KMS-11 (cell line): ENCODE measurements at regions not wholly inside any gene's neighbourhood (a gene's known extent, or its start where the extent isn't known, plus 50 kb on each side); places are given as distances from the start of the nearest gene placed in this dataset.

Experiments
- H2AFZ ChIP-seq: fragments of 200-600 bp; sonication (generic); 2 replicates; pipeline ENCODE4 v1.6.1; 2016; ENCODE audit warnings: antibody characterized with exemption, mixed run types, low read depth
- H3K27ac ChIP-seq: fragments of 200-600 bp; sonication (generic); 2 replicates; pipeline ENCODE4 v1.6.1; 2016; ENCODE audit warnings: mild to moderate bottlenecking, mixed run types
- H3K27me3 ChIP-seq: fragments of 200-600 bp; sonication (generic); 2 replicates; pipeline ENCODE4 v1.6.1; 2017; ENCODE audit warnings: mild to moderate bottlenecking, low read depth, mixed run types, moderate library complexity; ENCODE audit not compliant: insufficient read depth
- H3K36me3 ChIP-seq: fragments of 200-600 bp; sonication (generic); 2 replicates; pipeline ENCODE4 v1.6.1; 2017; ENCODE audit warnings: mild to moderate bottlenecking, mixed run types; ENCODE audit not compliant: insufficient read depth
- H3K4me1 ChIP-seq: fragments of 200-600 bp; sonication (generic); 2 replicates; pipeline ENCODE4 v1.6.1; 2016; ENCODE audit warnings: mild to moderate bottlenecking, low read depth, mixed run types; ENCODE audit not compliant: poor library complexity, severe bottlenecking
- H3K4me2 ChIP-seq: fragments of 200-600 bp; sonication (generic); 2 replicates; pipeline ENCODE4 v1.7.0; 2016; ENCODE audit warnings: mild to moderate bottlenecking, mixed run types
- H3K4me3 ChIP-seq: fragments of 200-600 bp; sonication (generic); IDR thresholded peaks from 2 replicates; pipeline ENCODE4 v1.6.1; 2017; ENCODE audit warnings: low read depth, low read length, mixed read lengths; ENCODE audit not compliant: insufficient read depth
- H3K79me2 ChIP-seq: fragments of 200-600 bp; sonication (generic); 2 replicates; pipeline ENCODE4 v1.6.1; 2016; ENCODE audit warnings: low read depth, mixed run types; ENCODE audit not compliant: insufficient read depth
- H3K9ac ChIP-seq: fragments of 200-600 bp; sonication (generic); 2 replicates; pipeline ENCODE4 v1.6.1; 2016; ENCODE audit warnings: mild to moderate bottlenecking, mixed run types
- H4K20me1 ChIP-seq: fragments of 200-600 bp; sonication (generic); 2 replicates; pipeline ENCODE4 v1.6.1; 2016; ENCODE audit warnings: mild to moderate bottlenecking, mixed run types; ENCODE audit not compliant: insufficient read depth
- TF ChIP-seq, protein P1 (sequence below): fragments of 200-600 bp; sonication (generic); conservative IDR thresholded peaks from 2 replicates; pipeline ENCODE4 v1.6.1; 2017; ENCODE audit warnings: low read depth, mild to moderate bottlenecking, antibody characterized with exemption, low read length, moderate library complexity, mixed read lengths

DNA sequence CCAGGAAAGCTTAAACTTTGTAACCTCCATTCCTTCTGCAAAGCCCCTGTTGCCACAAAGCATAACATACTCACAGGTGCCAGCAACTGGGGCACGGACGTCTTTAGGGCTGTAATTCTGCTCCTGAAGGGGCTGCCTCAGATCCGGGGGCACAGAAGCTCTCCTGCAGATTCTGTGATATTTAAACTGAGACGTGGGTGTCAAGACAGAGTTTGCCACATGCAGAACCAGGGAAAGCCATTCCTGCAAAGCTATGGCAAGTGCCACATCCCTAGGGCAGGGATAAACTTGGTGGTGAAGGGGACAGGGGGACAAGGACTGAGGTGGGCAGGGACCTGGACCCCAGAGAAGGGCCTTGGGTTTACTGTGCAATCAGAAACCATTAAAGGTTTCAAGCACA lies 247.2 kb downstream of the EIPR1 start:
- Histone ChIP-seq H3K4me2 (peak overlapping the region; percentile 6; the same call in 1 of the 2 replicates), H3K27me3 (no peaks in the 10 kb centered on the region), H3K4me3 (no peak overlapping the region), H3K79me2 (no peaks in the 10 kb centered on the region), H3K36me3 (no peaks in the 10 kb centered on the region), H3K9ac (no peak overlapping the region), H3K27ac (no peak overlapping the region), H4K20me1 (no peaks in the 10 kb centered on the region), H3K4me1 (peaks cover 19% of the 10 kb centered on the region), H2AFZ (no peak overlapping the region)
- TF ChIP-seq, protein P1, sequence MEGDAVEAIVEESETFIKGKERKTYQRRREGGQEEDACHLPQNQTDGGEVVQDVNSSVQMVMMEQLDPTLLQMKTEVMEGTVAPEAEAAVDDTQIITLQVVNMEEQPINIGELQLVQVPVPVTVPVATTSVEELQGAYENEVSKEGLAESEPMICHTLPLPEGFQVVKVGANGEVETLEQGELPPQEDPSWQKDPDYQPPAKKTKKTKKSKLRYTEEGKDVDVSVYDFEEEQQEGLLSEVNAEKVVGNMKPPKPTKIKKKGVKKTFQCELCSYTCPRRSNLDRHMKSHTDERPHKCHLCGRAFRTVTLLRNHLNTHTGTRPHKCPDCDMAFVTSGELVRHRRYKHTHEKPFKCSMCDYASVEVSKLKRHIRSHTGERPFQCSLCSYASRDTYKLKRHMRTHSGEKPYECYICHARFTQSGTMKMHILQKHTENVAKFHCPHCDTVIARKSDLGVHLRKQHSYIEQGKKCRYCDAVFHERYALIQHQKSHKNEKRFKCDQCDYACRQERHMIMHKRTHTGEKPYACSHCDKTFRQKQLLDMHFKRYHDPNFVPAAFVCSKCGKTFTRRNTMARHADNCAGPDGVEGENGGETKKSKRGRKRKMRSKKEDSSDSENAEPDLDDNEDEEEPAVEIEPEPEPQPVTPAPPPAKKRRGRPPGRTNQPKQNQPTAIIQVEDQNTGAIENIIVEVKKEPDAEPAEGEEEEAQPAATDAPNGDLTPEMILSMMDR, result no peak

DNA sequence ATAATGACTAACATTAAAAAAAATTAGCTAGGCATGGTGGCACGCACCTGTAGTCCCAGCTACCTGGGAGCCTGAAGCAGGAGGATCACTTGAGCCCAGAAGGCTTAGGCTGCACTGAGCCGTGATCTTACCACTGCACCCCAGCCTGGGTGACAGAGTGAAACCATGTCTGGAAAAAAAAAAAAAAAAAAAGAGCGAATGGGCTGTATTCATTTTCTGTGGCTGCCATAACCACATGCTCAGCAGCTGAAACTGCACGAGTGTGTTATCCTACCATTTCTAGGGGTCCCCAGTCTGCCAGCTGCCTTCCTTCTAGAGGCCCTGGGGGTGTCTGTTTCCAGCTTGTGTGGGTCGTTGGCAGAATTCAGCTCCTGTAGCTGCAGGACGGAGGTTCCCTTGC lies 247.8 kb downstream of the EIPR1 start:
- H3K36me3 ChIP-seq, result no peaks in the 10 kb centered on the region
- no peaks in the 10 kb centered on the region for H3K27me3 ChIP-seq
- TF ChIP-seq, protein P1, result no peak
- H2AFZ ChIP-seq, result no peak overlapping the region
- H4K20me1 ChIP-seq, result no peaks in the 10 kb centered on the region
- H3K9ac ChIP-seq, result no peak overlapping the region
- H3K27ac ChIP-seq, result no peak overlapping the region
- H3K4me2 ChIP-seq, result peak overlapping the region; percentile 6; the same call in 1 of the 2 replicates
- H3K4me3 ChIP-seq, result no peak overlapping the region
- H3K4me1 ChIP-seq, result peaks cover 19% of the 10 kb centered on the region
- no peaks in the 10 kb centered on the region for H3K79me2 ChIP-seq

DNA sequence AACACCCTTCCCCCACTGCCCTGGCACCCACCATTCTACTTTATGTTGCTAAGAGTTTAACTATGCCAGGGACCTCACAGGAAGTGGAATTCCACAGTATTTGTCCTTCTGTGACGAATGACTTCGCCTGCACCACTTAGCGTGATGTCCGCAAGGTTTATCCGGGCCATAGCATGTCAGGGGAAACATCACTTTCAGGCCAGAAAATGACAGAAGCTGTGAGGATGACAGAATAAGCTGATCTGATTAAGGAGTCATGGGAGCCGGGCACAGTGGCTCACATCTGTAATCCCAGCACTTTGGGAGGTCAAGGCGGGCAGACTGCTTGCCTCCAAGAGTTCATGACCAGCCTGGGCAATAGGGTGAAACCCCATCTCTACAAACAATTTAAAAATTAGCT lies 248.8 kb downstream of the EIPR1 start:
- Histone ChIP-seq H4K20me1 (no peaks in the 10 kb centered on the region), H3K79me2 (no peaks in the 10 kb centered on the region), H3K4me3 (no peak overlapping the region), H3K27me3 (no peaks in the 10 kb centered on the region), H3K36me3 (no peaks in the 10 kb centered on the region), H3K4me2 (no peak overlapping the region), H3K4me1 (peaks cover 19% of the 10 kb centered on the region), H2AFZ (no peak overlapping the region), H3K9ac (no peak overlapping the region), H3K27ac (no peak overlapping the region)
- TF ChIP-seq, protein P1, result no peak

DNA sequence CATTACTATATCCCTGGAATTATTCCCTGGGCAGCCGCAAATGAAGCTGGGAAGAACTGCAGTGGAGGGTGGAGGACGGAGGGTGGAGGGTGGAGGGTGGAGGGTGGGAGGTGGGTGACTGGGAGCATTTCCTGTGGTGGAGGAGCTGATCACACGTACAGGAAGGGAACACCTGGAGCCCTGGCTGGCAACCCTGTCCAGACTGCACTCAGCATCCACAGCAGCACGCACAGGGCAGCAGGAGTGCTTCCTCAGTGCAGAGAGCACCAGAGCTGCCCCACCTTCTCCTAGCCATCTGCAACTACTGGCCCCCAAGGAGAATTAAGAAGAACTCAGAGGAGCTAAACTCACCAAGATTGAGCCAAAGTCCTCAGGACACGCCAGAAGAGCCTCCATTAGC lies 249.9 kb downstream of the EIPR1 start:
- Histone ChIP-seq H3K4me3 (no peak overlapping the region), H3K79me2 (no peaks in the 10 kb centered on the region), H3K9ac (no peak overlapping the region), H3K4me1 (peaks cover 19% of the 10 kb centered on the region), H3K27me3 (no peaks in the 10 kb centered on the region), H4K20me1 (no peaks in the 10 kb centered on the region), H3K4me2 (no peak overlapping the region), H3K27ac (no peak overlapping the region), H2AFZ (no peak overlapping the region), H3K36me3 (no peaks in the 10 kb centered on the region)
- TF ChIP-seq, protein P1, result no peak
